LNCaP clone FGC (cell line): ENCODE measurements at regions not wholly inside any gene's neighbourhood (a gene's known extent, or its start where the extent isn't known, plus 50 kb on each side); places are given as distances from the start of the nearest gene placed in this dataset.
"Not testable (repeated sequence)": the region's sequence is repeated elsewhere in the genome, so short reads cannot be mapped to it uniquely, and the experiment has no call there.

ENCODE experiments used
- DNase-seq: peaks from one replicate; pipeline ENCODE4 v3.0.0-alpha.2; 2011; ENCODE audit warnings: low read depth
- H3K4me3 ChIP-seq: 2 replicates; pipeline ENCODE4 v1.5.1; 2011; ENCODE audit warnings: mild to moderate bottlenecking, low read depth, low read length, control low read depth
- TF ChIP-seq, protein P1 (sequence below): IDR thresholded peaks from 2 replicates; pipeline ENCODE4 v1.5.1; 2012; ENCODE audit warnings: mild to moderate bottlenecking; ENCODE audit not compliant: control insufficient read depth, insufficient read depth; ENCODE audit errors: extremely low read depth

DNA sequence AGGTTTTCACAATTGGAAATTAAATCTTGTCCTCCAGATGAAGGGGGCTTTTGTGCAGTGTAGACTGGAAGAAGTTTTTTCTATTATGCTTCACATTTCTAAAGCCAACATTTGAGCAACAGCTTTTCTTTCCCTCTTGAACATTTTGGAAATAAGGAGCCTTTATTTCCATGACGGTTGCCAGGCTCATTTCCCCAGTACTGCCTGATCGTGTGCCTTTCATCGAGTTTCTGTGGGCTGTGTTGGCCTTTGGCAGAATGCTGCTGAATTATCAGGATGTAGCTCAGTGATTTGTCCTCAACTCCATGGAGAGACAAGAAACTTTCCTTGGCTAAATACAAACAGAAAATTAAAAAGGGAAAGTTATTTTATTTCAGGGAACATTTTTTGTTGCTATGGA lies 314.8 kb upstream of the LRRC3B start:
- no peak overlapping the region for H3K4me3 ChIP-seq
- TF ChIP-seq, protein P1, sequence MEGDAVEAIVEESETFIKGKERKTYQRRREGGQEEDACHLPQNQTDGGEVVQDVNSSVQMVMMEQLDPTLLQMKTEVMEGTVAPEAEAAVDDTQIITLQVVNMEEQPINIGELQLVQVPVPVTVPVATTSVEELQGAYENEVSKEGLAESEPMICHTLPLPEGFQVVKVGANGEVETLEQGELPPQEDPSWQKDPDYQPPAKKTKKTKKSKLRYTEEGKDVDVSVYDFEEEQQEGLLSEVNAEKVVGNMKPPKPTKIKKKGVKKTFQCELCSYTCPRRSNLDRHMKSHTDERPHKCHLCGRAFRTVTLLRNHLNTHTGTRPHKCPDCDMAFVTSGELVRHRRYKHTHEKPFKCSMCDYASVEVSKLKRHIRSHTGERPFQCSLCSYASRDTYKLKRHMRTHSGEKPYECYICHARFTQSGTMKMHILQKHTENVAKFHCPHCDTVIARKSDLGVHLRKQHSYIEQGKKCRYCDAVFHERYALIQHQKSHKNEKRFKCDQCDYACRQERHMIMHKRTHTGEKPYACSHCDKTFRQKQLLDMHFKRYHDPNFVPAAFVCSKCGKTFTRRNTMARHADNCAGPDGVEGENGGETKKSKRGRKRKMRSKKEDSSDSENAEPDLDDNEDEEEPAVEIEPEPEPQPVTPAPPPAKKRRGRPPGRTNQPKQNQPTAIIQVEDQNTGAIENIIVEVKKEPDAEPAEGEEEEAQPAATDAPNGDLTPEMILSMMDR, result no peak
- DNase-seq, result no peak

DNA sequence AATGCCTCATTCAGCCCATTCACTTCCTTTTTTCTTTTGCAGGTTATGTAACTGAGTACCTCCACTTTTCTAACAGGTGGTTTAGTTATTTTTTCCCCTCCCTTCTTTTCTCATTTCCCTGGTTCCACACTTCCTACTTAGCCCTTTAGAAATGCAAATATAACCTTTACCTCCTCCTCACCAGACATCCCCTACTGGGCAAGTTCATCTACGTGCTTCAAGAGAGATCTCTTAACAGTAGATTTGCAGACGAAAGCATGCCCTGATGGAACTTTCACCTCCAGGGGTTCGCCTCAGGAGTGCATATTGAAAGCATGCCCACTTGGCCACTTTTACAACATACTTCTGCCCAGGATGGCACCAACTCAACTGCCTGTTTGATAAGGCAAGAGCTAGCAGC lies 314.1 kb upstream of the LRRC3B start:
- no peak overlapping the region for H3K4me3 ChIP-seq
- DNase-seq, result no peak
- TF ChIP-seq, protein P1, result no peak

DNA sequence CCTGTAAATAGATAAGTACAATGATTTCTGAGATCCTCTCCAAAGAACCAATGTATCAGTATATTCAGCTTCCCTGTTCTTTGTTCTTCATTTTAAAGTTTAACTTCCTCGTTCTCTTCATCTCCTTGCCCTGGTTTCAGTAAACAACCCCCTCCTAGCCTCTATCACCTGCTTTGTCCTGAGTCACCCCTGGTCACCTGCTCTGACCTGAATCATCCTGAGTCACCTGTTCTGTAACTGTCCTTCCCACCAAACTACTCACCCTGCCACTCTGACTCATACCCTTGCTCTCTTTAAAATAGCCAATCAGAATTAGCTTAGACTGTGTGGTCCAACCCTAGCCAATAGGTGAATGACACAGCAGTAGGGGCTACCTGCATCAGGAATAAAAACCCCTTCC lies 313.0 kb upstream of the LRRC3B start:
- not testable (repeated sequence) for H3K4me3 ChIP-seq, DNase-seq

- TF ChIP-seq, protein P1, result no peak
- H3K4me3 ChIP-seq, result no peak overlapping the region
- DNase-seq, result no peak
Observed at GRCh38 chr3:26312816-26313215, 309.8 kb upstream of the LRRC3B start.

DNA sequence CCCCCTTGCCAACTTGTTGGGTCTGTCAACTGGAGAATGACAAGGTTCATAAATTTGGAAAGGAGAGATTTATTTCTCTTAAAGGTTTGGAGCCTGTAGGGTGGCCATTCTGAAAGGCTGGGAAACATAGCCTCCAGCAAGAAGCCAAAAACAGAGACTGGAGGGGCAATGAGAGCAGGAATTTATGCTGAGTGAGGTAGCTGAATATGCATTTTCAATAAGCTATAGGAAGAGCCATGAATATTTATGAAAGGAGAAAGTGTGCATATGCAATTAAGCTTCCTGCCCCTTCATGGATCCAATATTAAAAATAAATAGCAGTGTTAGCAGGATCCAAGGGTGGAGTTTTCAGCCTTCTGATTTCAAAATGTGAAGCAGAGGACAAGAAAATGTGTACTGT lies 306.1 kb upstream of the LRRC3B start:
- DNase-seq, result no peak
- no peak overlapping the region for H3K4me3 ChIP-seq
- TF ChIP-seq, protein P1, result no peak

- not testable (repeated sequence) for DNase-seq
Observed at GRCh38 chr3:26323741-26324140, 298.8 kb upstream of the LRRC3B start.

DNA sequence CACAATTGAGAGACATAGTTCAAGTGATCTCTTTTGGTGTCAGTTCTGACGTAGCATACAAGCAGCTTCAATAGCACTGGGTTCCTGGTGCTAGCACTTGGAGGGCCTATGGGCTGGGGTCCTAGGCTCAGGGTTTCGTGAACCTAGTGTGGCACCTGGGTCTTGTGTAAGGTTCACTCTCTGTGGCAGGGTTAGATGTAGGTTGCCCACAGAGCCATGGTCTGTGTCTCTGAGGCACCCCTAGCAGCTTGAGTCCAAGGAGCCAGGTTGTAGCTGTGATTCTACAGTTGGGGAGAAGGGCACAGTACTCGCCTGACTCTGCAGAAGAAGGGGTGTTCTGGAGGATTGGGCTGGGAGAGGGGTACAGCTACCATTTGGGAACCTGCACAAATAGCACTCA lies 282.6 kb upstream of the LRRC3B start:
- no peak for DNase-seq
- TF ChIP-seq, protein P1, result no peak
- no peak overlapping the region for H3K4me3 ChIP-seq

More at GRCh38 chr3:26323741-26324140, 298.8 kb upstream of the LRRC3B start:
- H3K4me3 ChIP-seq, result not testable (repeated sequence)

GRCh38 chr3:26343647-26344046 lies 278.9 kb upstream of the LRRC3B start:
- H3K4me3 ChIP-seq, result no peak overlapping the region
- TF ChIP-seq, protein P1, result no peak
- DNase-seq, result no peak
